ENCODE measurements at regions not wholly inside any gene's neighbourhood (a gene's known extent, or its start where the extent isn't known, plus 50 kb on each side); places are given as distances from the start of the nearest gene placed in this dataset.

DNA sequence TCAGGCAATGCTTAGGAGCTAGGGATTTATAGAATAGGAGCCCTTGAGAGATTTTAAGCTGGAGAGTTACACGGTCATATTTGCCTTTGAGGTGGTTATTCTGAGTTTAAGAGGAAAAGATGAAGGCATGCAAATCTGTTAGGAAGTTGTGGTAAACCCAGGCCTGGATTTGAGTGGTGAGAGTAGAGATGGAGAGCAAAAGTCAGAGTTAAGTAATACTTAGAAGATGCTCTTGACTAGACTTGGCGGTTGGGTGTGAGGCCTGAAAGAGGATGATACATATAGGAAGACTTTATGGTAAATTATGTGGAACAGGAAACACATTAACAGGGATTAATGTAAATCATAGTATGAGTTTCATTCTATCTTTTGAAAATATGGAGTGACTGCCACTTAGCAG, 136.0 kb upstream of the ARX start:
- peaks cover 6% of the 10 kb centered on the region; the same call in 1 of the 2 replicates for H3K27me3 ChIP-seq (ENCODE audit: insufficient read depth, low read length)
- H3K4me3 ChIP-seq (ENCODE audit: low read depth, low read length), result no peak overlapping the region
- H3K4me1 ChIP-seq (ENCODE audit: control insufficient read depth, insufficient read depth, low read length, unreplicated experiment), result no peaks in the 10 kb centered on the region
- no peak overlapping the region for H2AFZ ChIP-seq (ENCODE audit: low read length, unreplicated experiment)
- no peaks in the 10 kb centered on the region for H3K36me3 ChIP-seq (ENCODE audit: insufficient read depth, low read length)
- H3K27ac ChIP-seq (ENCODE audit: low read depth, low read length), result no peak overlapping the region
- H3K79me2 ChIP-seq (ENCODE audit: control insufficient read depth, insufficient read depth, low read length, unreplicated experiment), result no peaks in the 10 kb centered on the region

- H3K79me2 ChIP-seq (ENCODE audit: control insufficient read depth, insufficient read depth, low read length, unreplicated experiment), result no peaks in the 10 kb centered on the region
- no peak overlapping the region for H3K27ac ChIP-seq (ENCODE audit: low read depth, low read length)
These were observed 128.5 kb upstream of the ARX start for GRCh38 chrX:25144043-25144940.

GRCh38 chrX:25143596-25143995, 127.8 kb upstream of the ARX start:
- Histone ChIP-seq H3K79me2 (ENCODE audit: control insufficient read depth, insufficient read depth, low read length, unreplicated experiment) (no peaks in the 10 kb centered on the region), H3K27ac (ENCODE audit: low read depth, low read length) (no peak overlapping the region), H3K36me3 (ENCODE audit: insufficient read depth, low read length) (no peaks in the 10 kb centered on the region), H3K4me3 (ENCODE audit: low read depth, low read length) (no peak overlapping the region), H3K27me3 (ENCODE audit: insufficient read depth, low read length) (peaks cover 46% of the 10 kb centered on the region), H3K4me1 (ENCODE audit: control insufficient read depth, insufficient read depth, low read length, unreplicated experiment) (peaks cover 6% of the 10 kb centered on the region), H2AFZ (ENCODE audit: low read length, unreplicated experiment) (no peak overlapping the region)

More at GRCh38 chrX:25144043-25144940, 128.5 kb upstream of the ARX start:
- Histone ChIP-seq H3K27me3 (ENCODE audit: insufficient read depth, low read length) (peaks cover 40% of the 10 kb centered on the region), H3K36me3 (ENCODE audit: insufficient read depth, low read length) (no peaks in the 10 kb centered on the region), H3K4me1 (ENCODE audit: control insufficient read depth, insufficient read depth, low read length, unreplicated experiment) (peaks cover 6% of the 10 kb centered on the region), H2AFZ (ENCODE audit: low read length, unreplicated experiment) (no peak overlapping the region), H3K4me3 (ENCODE audit: low read depth, low read length) (peak overlapping the region; percentile 39; the same call in 1 of the 2 replicates)

DNA sequence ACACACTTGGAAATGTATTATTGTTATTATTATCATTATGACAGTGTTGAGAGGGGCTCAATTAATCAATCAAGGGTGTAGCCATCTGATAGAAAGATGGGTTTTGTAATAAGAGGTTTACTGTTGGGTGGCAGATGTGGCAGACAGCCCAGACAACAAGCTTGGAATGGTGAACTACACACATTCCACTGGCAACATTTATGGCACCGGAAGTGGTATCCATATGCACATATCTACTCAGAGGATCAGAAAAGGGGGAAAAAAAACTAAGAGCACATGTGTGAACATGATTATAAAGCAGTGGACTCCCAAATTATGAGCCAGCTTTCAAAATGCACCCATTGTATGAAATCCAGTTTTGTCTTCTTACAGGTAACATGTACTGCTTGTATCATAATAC, 125.9 kb upstream of the ARX start:
- Histone ChIP-seq H3K79me2 (ENCODE audit: control insufficient read depth, insufficient read depth, low read length, unreplicated experiment) (no peaks in the 10 kb centered on the region), H3K27ac (ENCODE audit: low read depth, low read length) (no peak overlapping the region), H3K36me3 (ENCODE audit: insufficient read depth, low read length) (no peaks in the 10 kb centered on the region), H3K27me3 (ENCODE audit: insufficient read depth, low read length) (peaks cover 44% of the 10 kb centered on the region), H3K4me3 (ENCODE audit: low read depth, low read length) (no peak overlapping the region), H3K4me1 (ENCODE audit: control insufficient read depth, insufficient read depth, low read length, unreplicated experiment) (peaks cover 6% of the 10 kb centered on the region), H2AFZ (ENCODE audit: low read length, unreplicated experiment) (no peak overlapping the region)

- Histone ChIP-seq H3K4me3 (ENCODE audit: low read depth, low read length) (no peak overlapping the region), H3K79me2 (ENCODE audit: control insufficient read depth, insufficient read depth, low read length, unreplicated experiment) (no peaks in the 10 kb centered on the region), H2AFZ (ENCODE audit: low read length, unreplicated experiment) (no peak overlapping the region), H3K36me3 (ENCODE audit: insufficient read depth, low read length) (no peaks in the 10 kb centered on the region), H3K27me3 (ENCODE audit: insufficient read depth, low read length) (peaks cover 12% of the 10 kb centered on the region; the same call in 1 of the 2 replicates), H3K4me1 (ENCODE audit: control insufficient read depth, insufficient read depth, low read length, unreplicated experiment) (no peaks in the 10 kb centered on the region), H3K27ac (ENCODE audit: low read depth, low read length) (no peak overlapping the region)
These were observed 115.3 kb upstream of the ARX start for GRCh38 chrX:25131055-25131454.

- Histone ChIP-seq H2AFZ (ENCODE audit: low read length, unreplicated experiment) (no peak overlapping the region), H3K36me3 (ENCODE audit: insufficient read depth, low read length) (no peaks in the 10 kb centered on the region), H3K79me2 (ENCODE audit: control insufficient read depth, insufficient read depth, low read length, unreplicated experiment) (no peaks in the 10 kb centered on the region), H3K27me3 (ENCODE audit: insufficient read depth, low read length) (peaks cover 12% of the 10 kb centered on the region; the same call in 1 of the 2 replicates), H3K4me3 (ENCODE audit: low read depth, low read length) (no peak overlapping the region), H3K4me1 (ENCODE audit: control insufficient read depth, insufficient read depth, low read length, unreplicated experiment) (no peaks in the 10 kb centered on the region), H3K27ac (ENCODE audit: low read depth, low read length) (no peak overlapping the region)
These were observed 114.9 kb upstream of the ARX start for GRCh38 chrX:25130619-25131018.

DNA sequence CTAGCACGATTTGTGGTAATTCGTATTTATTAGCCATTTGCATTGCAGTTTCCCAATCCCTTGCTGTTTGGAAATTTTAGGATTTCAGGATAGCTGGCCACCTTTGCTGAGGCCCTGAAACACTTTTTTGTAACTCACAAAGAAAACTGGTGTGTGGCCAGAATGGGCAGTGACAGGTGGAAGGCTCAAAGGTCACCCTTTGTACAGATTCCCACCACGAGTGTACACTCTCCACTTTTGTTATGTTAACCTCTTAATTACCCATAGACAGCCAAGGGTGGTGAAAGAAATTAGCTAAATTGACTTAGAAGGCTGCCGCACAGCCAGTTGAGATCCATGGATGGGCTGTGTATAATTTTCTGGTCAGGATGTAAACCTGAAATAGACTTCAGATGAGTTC, 109.7 kb upstream of the ARX start:
- H3K27me3 ChIP-seq (ENCODE audit: insufficient read depth, low read length), result no peaks in the 10 kb centered on the region
- H2AFZ ChIP-seq (ENCODE audit: low read length, unreplicated experiment), result no peak overlapping the region
- H3K27ac ChIP-seq (ENCODE audit: low read depth, low read length), result no peak overlapping the region
- no peak overlapping the region for H3K4me3 ChIP-seq (ENCODE audit: low read depth, low read length)
- no peaks in the 10 kb centered on the region for H3K79me2 ChIP-seq (ENCODE audit: control insufficient read depth, insufficient read depth, low read length, unreplicated experiment)
- H3K4me1 ChIP-seq (ENCODE audit: control insufficient read depth, insufficient read depth, low read length, unreplicated experiment), result no peaks in the 10 kb centered on the region
- H3K36me3 ChIP-seq (ENCODE audit: insufficient read depth, low read length), result no peaks in the 10 kb centered on the region

DNA sequence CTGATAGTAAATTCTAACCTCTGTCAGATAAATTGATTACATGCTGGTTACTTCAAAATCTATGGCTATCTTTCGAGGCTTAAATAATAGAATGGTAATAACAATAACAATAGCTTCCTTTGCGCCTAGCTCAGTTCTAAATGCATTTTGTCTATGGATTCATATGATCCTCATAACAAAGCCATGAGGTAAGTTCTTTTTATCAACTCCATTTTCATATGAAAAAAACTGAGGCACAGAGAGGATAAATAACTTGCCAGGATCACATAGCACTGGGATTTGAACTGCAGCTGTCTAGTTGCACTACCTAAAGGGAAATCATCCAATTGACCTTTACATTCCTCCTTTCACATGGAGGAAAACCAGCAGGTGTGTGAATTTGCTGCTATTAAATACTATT, 108.6 kb upstream of the ARX start:
- H3K79me2 ChIP-seq (ENCODE audit: control insufficient read depth, insufficient read depth, low read length, unreplicated experiment), result no peaks in the 10 kb centered on the region
- H3K4me1 ChIP-seq (ENCODE audit: control insufficient read depth, insufficient read depth, low read length, unreplicated experiment), result no peaks in the 10 kb centered on the region
- H3K27me3 ChIP-seq (ENCODE audit: insufficient read depth, low read length), result no peaks in the 10 kb centered on the region
- no peak overlapping the region for H3K4me3 ChIP-seq (ENCODE audit: low read depth, low read length)
- no peak overlapping the region for H3K27ac ChIP-seq (ENCODE audit: low read depth, low read length)
- no peaks in the 10 kb centered on the region for H3K36me3 ChIP-seq (ENCODE audit: insufficient read depth, low read length)
- H2AFZ ChIP-seq (ENCODE audit: low read length, unreplicated experiment), result no peak overlapping the region

DNA sequence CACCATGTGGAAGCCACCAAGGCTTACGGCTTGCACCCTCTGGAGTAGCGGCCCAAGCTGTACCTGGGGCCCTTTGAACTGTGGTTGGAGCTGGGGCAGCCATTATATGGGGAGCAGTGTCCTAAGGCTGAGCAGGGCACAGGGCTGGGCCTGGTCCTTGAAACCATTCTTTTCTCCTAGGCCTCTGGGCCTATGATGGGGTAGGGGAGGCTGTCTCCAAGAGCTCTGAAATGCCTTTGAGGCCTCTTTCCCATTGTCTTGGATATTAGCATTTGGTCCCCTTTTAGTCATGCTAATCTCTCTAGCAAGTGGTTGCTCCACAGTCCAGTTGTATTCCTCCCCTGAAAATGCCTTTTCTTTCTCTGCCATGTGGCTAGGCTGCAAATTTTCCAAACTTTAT, 96.4 kb upstream of the ARX start:
- H3K4me1 ChIP-seq (ENCODE audit: control insufficient read depth, insufficient read depth, low read length, unreplicated experiment), result no peaks in the 10 kb centered on the region
- H3K27ac ChIP-seq (ENCODE audit: low read depth, low read length), result no peak overlapping the region
- H3K36me3 ChIP-seq (ENCODE audit: insufficient read depth, low read length), result no peaks in the 10 kb centered on the region
- H3K4me3 ChIP-seq (ENCODE audit: low read depth, low read length), result no peak overlapping the region
- H2AFZ ChIP-seq (ENCODE audit: low read length, unreplicated experiment), result no peak overlapping the region
- no peaks in the 10 kb centered on the region for H3K79me2 ChIP-seq (ENCODE audit: control insufficient read depth, insufficient read depth, low read length, unreplicated experiment)
- peaks cover 6% of the 10 kb centered on the region; the same call in 1 of the 2 replicates for H3K27me3 ChIP-seq (ENCODE audit: insufficient read depth, low read length)

DNA sequence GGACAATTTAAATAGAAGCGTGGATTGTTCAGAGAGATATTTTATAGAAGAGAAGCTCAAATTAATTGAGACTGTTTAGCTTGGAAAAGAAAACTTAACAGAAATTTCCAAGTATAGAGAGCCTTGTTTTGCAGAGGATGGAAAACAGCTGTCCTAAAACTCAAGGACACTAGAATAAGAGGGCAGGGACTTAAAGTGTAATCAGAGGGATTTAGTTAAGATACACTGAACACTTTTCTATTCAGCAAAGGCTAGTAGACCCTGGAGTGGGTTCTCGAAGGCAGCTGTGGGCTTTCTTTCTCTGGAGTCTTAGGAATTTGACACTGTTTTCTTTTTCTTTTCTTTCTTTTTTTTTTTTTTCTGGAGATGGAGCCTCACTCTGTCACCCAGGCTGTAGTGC, 92.7 kb upstream of the ARX start:
- Histone ChIP-seq H3K27ac (ENCODE audit: low read depth, low read length) (no peak overlapping the region), H3K4me1 (ENCODE audit: control insufficient read depth, insufficient read depth, low read length, unreplicated experiment) (no peaks in the 10 kb centered on the region), H3K27me3 (ENCODE audit: insufficient read depth, low read length) (peaks cover 6% of the 10 kb centered on the region; the same call in 1 of the 2 replicates), H3K4me3 (ENCODE audit: low read depth, low read length) (no peak overlapping the region), H3K79me2 (ENCODE audit: control insufficient read depth, insufficient read depth, low read length, unreplicated experiment) (no peaks in the 10 kb centered on the region), H3K36me3 (ENCODE audit: insufficient read depth, low read length) (no peaks in the 10 kb centered on the region), H2AFZ (ENCODE audit: low read length, unreplicated experiment) (no peak overlapping the region)

DNA sequence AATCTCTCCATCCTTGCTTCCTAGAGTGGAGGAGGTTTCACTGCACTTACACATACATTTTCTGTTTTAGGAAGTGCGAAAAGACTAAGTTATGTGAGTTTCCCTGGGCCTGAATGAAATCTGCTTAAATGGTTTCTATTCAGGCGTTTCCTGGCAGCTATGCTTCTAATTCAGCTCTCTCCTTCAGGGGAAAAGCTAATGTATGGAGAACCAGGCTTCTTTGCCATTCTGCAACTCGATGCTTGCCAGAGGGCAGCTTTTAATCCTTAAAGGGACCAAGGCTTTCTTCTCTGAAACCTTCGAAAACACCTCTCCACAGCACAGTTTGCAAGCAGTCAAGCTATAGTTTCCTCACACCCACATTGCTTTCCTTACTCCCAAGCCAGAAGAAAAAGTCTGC, 89.5 kb upstream of the ARX start:
- Histone ChIP-seq H3K4me1 (ENCODE audit: control insufficient read depth, insufficient read depth, low read length, unreplicated experiment) (no peaks in the 10 kb centered on the region), H3K36me3 (ENCODE audit: insufficient read depth, low read length) (no peaks in the 10 kb centered on the region), H3K79me2 (ENCODE audit: control insufficient read depth, insufficient read depth, low read length, unreplicated experiment) (no peaks in the 10 kb centered on the region), H3K4me3 (ENCODE audit: low read depth, low read length) (no peak overlapping the region), H3K27me3 (ENCODE audit: insufficient read depth, low read length) (0 out of 2 replicates have a peak, but pooled peaks cover 6% of the 10 kb centered on the region), H3K27ac (ENCODE audit: low read depth, low read length) (no peak overlapping the region), H2AFZ (ENCODE audit: low read length, unreplicated experiment) (no peak overlapping the region)

Data from ACC112 (cell line).